AG09319 (cell line): ENCODE measurements at regions not wholly inside any gene's neighbourhood (a gene's known extent, or its start where the extent isn't known, plus 50 kb on each side); places are given as distances from the start of the nearest gene placed in this dataset.

Experiments
- DNase-seq: peaks from one replicate; pipeline ENCODE4 v3.0.0-alpha.2; 2010; ENCODE audit warnings: low read depth; ENCODE audit errors: extremely low read depth
- CTCF ChIP-seq: IDR thresholded peaks from 2 replicates; pipeline ENCODE4 v1.5.1; 2011; ENCODE audit warnings: low read depth, mild to moderate bottlenecking, inconsistent platforms, low read length, moderate library complexity

- no peak for TF ChIP-seq CTCF
These were observed 72.6 kb downstream of the MYEOV start for GRCh38 chr11:69366591-69366990.

DNA sequence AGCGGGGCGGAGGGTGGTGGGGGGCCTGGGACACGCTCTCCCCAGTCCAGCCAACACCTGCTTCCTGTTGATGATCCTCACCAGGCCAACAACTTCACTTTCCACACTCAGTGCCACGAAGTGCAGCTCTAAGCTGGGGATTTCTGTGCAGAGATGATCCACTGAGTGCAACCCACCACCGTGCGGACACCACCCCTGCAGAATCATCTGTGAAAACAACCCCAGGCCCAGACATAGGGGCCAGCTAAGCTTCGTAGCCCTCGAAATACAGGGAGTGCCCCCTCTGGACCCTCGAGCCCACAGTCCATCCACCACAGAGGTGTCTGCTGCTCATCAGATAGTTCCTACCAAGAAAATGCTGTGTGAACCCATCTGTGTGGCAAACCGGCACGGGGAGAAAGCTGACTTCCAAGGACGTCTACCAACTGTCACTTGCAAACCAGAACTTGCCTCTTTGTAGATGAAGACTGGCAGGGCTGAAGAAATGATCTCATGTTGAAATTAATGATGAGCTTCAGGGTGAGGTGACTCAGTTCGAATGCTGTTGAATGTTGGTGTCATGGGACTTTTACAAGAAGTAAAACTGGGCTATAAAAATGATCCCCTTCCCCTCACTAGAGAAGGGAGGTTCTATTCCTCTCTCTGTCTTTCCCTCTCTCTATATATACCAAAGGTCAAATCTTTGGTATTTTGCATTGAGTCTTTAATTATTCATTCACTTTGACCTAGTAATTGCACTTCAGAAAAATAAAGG is 73.4 kb downstream of the MYEOV start:
- DNase-seq, result no peak
- no peak for TF ChIP-seq CTCF

More at GRCh38 chr11:69366591-69366990, 72.6 kb downstream of the MYEOV start:
- DNase-seq, result no peak

GRCh38 chr11:69368119-69368880 is 74.3 kb downstream of the MYEOV start:
- DNase-seq, result no peak
- TF ChIP-seq CTCF, result no peak

GRCh38 chr11:69369210-69369825 is 75.4 kb downstream of the MYEOV start:
- no peak for TF ChIP-seq CTCF

DNA sequence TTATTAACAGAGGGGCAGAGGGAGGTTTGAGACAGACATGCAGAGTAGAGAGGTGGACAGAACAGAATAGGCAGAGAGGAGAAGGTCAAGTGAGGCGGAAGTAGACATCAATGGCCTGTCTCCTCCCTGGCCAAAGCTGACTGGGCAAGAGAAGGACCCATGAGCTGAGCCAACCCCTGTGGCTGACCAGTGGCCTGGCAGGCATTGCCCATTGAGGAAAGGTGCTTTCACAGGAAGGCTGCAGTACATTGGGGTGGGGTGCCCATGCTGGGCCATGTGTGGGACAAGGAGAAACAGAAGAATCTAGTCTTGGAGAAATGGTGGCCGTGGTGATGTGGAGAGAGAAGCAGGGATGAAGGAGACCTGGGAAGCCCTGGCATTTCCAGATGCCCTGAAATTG is 76.0 kb downstream of the MYEOV start:
- no peak for TF ChIP-seq CTCF
- no peak for DNase-seq

More at GRCh38 chr11:69369210-69369825, 75.4 kb downstream of the MYEOV start:
- DNase-seq, result no peak

DNA sequence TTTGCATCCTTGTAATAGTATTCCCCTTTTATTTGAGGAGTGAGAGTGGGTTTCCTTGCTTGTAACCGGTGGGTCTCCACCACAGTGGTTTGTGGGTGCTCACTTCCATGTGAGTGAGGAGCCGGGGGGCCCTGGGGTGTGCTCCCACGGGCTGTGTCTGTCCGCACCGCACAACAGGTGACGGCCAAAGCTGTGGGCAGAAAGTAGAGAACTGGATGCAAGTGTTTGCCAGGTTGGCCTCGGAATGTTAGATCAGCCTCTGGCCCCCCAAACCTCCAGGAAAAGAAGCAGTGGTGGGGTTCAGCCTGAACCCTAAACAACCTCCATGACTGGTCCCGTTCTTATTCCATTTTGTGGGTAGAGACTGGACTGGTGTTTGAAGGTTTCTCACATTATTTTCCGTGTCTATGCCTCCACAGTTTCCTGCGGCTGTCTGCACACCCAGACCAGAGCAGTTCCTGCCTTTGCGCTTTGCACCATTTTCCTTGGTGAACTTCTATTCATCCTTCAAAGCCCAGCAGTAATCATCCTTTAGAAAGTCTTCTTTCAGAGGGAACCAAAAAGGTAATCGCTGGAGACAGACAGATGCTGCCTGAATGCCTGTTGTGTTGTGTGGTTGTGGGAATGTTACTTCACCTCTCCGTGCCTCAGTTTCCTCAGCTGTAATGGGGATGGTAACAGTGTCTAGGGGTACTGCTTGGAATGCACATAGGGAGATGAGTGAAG is 77.2 kb downstream of the MYEOV start:
- no peak for TF ChIP-seq CTCF
- no peak for DNase-seq
